HCT116 (cell line): ENCODE measurements at regions not wholly inside any gene's neighbourhood (a gene's known extent, or its start where the extent isn't known, plus 50 kb on each side); places are given as distances from the start of the nearest gene placed in this dataset.

ENCODE experiments used
- CTCF ChIP-seq, 3 experiments: fragments of 200-600 bp in 1 of 3; sonication (generic) in 1 of 3; IDR thresholded peaks in 2 of 3; conservative IDR thresholded peaks in 1 of 3; 2 replicates each; pipeline ENCODE4 v1.5.1; 2012 to 2017; ENCODE audit warnings: low read depth in 2 of 3, low read length in 2 of 3, antibody characterized with exemption in 1 of 3, borderline replicate concordance in 1 of 3, control low read depth in 1 of 3, mild to moderate bottlenecking in 1 of 3, mixed read lengths in 1 of 3, mixed run types in 1 of 3, moderate library complexity in 1 of 3; ENCODE audit not compliant: insufficient read depth in 1 of 3
- POLR2AphosphoS5 ChIP-seq: IDR thresholded peaks from 2 replicates; pipeline ENCODE4 v1.6.1; 2011; ENCODE audit warnings: mild to moderate bottlenecking, low read depth, low read length, moderate library complexity

- no peak for TF ChIP-seq CTCF (IDR thresholded peaks at IDR 0.05 in 2 of 3, conservative IDR thresholded peaks at IDR 0.05 in 1 of 3; ENCODE audit: borderline replicate concordance in 1 of 3, insufficient read depth in 1 of 3, low read depth in 2 of 3, low read length in 2 of 3)
- TF ChIP-seq POLR2AphosphoS5 = no peak
Measured at GRCh38 chr2:220478305-220479058, 851.1 kb downstream of the SLC4A3 start.
